Stimulated activated naive CD8-positive, alpha-beta T cell treated with anti-CD3 and anti-CD28 coated beads, Interleukin-15, Interleukin-2, amounts not matched to agents 100 U/mL and 50 U/mL, for 24 hours (primary cell): ENCODE measurements at regions not wholly inside any gene's neighbourhood (a gene's known extent, or its start where the extent isn't known, plus 50 kb on each side); places are given as distances from the start of the nearest gene placed in this dataset.
"Not testable (repeated sequence)": the region's sequence is repeated elsewhere in the genome, so short reads cannot be mapped to it uniquely, and the experiment has no call there.

Source experiments
- ATAC-seq: fragments of 150-1000 bp; cut with Tn5 transposase; one replicate; pipeline ENCODE4 v1.10.0; 2021
- DNase-seq: peaks from one replicate; pipeline ENCODE4 v3.0.0; 2021

DNA sequence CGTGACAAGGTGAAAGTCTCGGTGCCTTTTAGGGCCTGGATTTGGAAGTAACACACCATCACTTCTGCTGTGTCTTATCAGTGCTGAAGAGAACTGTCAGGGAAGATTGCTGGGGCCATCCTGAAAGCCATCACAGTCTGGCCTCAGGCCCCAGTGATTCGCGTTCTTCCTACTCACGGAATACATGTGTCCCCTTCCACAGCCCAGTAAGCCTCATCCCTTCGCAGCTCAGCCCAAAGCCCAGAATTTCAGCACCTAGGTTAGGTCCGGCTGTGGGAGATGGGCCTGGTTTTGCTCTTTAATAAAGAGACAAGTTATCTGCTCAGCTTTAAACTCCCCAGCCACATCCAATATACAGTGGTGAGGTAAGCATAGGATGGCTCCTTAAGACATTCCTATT is 113.0 kb upstream of the SPACA7 start:
- ATAC-seq: no peak
- no peak for DNase-seq

DNA sequence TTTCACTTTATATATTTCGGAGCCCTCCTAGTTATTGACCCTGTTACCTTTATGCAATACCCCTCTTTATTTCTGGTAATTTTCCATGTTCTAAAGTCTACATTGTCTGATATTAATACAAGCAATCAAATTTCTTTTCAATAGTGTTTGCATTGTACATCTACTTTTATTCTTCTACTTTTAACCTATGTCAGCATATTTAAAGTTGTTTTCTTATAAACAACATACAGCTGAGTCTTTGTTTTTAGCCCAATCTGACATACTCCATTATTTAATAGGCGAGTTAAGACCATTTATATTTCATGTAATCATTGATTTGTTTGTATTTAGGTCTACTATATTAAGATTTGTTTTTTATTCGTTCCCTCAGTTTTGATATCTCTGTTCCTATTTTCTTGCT is 108.5 kb upstream of the SPACA7 start:
- DNase-seq: no peak
- no peak for ATAC-seq

- ATAC-seq (no peak), DNase-seq (no peak)
These were observed 105.2 kb upstream of the SPACA7 start for GRCh38 chr13:112270951-112271350.

GRCh38 chr13:112286733-112287132 is 89.4 kb upstream of the SPACA7 start:
- ATAC-seq: not testable (repeated sequence)

DNA sequence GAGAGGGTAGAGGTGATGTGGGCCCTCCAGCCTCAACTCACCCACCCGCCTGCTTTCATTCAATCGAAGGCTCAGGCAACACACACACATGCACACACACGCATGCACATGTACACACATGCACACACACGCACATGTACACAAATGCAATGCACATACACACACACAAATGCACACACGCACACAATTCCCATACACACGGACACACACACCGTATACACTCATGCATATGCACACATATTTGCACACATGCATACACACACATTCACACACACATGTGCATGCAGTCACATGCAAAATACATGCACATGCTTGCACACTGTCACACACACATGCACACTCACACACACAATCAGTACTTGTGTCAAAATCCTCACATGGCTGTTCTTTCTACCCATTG is 55.9 kb upstream of the SPACA7 start:
- DNase-seq (no peak), ATAC-seq (no peak)

More at GRCh38 chr13:112286733-112287132, 89.4 kb upstream of the SPACA7 start:
- DNase-seq: not testable (repeated sequence)

DNA sequence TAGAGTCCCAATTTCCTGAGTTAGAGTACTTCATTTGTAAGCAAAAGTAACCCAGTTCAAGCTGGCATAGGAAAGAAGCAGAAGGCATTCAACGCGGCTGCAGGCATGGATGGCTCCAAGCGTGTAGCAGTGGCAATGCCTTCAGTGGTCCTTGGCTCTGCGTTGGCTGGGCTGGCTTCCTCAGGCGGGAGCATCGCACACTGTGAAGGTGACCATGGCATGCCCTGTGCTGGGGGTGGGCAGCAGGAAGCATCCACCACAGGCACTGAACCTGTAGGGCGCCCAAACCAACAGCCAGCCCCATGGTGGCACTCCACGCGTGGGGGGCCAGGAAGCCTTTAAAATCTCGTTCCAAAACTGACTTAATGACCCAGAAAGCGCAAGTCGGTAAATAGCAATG is 53.6 kb upstream of the SPACA7 start:
- no peak for DNase-seq
- no peak for ATAC-seq

DNA sequence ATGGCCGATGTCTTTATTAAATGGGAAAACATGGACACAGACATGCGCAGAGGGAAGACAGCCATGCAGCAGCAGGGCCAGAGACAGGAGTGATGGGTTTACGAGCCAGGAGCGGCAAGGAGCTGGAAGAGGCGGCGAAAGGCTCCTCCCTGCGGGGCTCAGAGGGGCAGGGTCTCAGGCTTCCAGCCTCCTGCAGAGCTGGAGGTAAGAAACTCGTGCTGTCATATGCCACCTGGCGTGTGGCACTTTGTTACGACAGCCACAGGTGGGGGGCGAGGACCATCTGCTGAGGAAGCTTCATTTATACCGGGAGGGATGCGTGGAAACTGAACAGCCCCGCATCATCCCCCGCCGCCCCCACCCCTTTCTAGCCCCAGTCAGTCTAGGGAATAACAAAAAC is 52.0 kb upstream of the SPACA7 start:
- ATAC-seq (no peak), DNase-seq (no peak)

DNA sequence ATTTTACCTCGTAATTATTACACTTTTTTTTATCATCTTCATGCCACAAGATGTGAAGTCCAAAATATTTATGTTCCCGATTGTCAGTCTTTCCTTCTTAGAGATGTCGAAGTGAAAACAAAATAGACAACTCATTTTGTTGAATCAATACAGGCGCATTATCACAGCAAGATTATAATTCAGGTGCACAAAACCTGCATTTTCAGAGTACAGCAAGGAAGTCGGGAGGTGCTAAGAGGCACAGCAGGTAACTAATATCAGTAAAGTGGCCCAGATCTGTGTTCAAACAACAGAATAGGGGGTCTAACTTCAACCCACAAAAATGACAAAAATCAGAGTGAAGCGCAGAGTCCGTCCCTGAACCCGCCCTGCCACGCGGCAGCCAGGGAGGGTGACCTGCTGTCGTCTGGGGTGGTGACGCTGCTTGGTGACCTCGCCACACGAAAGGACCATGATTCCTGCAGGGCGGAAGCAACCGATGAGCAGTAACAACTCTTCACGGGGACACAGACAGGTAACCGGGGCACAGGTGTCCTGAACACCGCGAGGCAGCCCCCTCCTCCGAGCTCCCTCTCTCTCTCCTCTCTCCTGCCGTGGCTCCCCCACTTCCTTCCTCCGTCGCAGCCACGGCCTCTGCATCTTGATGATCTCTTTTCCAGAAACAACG is 50.9 kb upstream of the SPACA7 start:
- ATAC-seq: no peak
- DNase-seq: no peak

DNA sequence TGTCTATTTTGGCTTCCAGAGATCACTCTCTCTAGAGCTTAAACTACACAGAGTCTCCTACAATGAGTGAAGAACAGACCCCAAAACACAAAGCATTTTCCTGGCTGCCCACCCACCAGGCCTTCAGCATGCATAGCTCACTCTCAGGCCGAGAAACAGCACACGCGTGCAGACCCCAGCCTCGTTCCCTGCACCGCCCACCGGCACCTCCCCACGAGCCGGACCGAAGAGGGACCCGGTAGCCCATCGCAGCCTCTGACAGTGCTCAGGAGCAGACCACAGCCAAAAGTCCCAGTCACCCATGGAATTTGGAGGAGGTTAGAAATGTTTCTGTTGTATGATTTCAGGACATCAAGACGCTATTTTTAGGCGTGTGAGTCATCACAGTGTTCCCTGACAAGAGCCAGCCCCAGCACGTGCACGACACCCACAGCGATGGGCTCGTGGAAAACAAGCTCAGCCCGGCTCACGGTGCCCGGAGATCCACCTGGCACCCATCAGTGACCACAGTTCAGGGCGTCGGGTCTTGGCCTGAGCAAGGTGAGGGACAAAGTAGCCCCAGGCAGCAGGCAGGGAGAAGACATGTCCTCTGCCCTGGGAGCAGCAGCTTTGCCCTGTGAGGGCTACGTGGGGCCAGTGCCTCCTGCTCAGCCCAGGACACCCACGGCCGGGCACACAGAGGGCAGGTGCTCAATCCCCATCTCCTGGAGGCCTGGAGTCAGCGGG is 50.1 kb upstream of the SPACA7 start:
- no peak for ATAC-seq

More for the DNA sequence above, 50.1 kb upstream of the SPACA7 start:
- DNase-seq: no peak
